Suppressor macrophage treated with lipopolysaccharide for 1 hour (primary cell): ENCODE measurements at regions not wholly inside any gene's neighbourhood (a gene's known extent, or its start where the extent isn't known, plus 50 kb on each side); places are given as distances from the start of the nearest gene placed in this dataset.
"Not testable (repeated sequence)": the region's sequence is repeated elsewhere in the genome, so short reads cannot be mapped to it uniquely, and the experiment has no call there.

Experiments
- DNase-seq, 3 donors: peaks; one replicate each; pipeline ENCODE4 v3.0.0-alpha.2; 2020 to 2022

GRCh38 chr1:114260805-114261484, 107.3 kb upstream of the SYT6 start:
- no peak for DNase-seq

- DNase-seq, result no peak
Measured at GRCh38 chr1:114259511-114260160, 106.0 kb upstream of the SYT6 start.

GRCh38 chr1:114258633-114259032, 105.0 kb upstream of the SYT6 start:
- no peak for DNase-seq

GRCh38 chr1:114258074-114258473, 104.4 kb upstream of the SYT6 start:
- no peak for DNase-seq

GRCh38 chr1:114257554-114257953, 103.9 kb upstream of the SYT6 start:
- no peak for DNase-seq

- no peak for DNase-seq
Measured at GRCh38 chr1:114253900-114254299, 100.2 kb upstream of the SYT6 start.

- DNase-seq, result no peak
Measured at GRCh38 chr1:114251573-114251939, 97.9 kb upstream of the SYT6 start.

GRCh38 chr1:114250683-114251572, 97.3 kb upstream of the SYT6 start:
- DNase-seq, result peak in 1 of 3 donors; percentile 30

- DNase-seq, result no peak
Measured at GRCh38 chr1:114249691-114250090, 96.0 kb upstream of the SYT6 start.

GRCh38 chr1:114248162-114248561, 94.5 kb upstream of the SYT6 start:
- no peak for DNase-seq

GRCh38 chr1:114242531-114243210, 89.0 kb upstream of the SYT6 start:
- DNase-seq, result not testable (repeated sequence)

GRCh38 chr1:114238053-114238452, 84.4 kb upstream of the SYT6 start:
- no peak for DNase-seq

- no peak for DNase-seq
Measured at GRCh38 chr1:114236517-114236916, 82.8 kb upstream of the SYT6 start.

- DNase-seq, result no peak
Measured at GRCh38 chr1:114235960-114236359, 82.3 kb upstream of the SYT6 start.

- DNase-seq, result no peak
Measured at GRCh38 chr1:114235281-114235680, 81.6 kb upstream of the SYT6 start.

GRCh38 chr1:114234408-114235124, 80.9 kb upstream of the SYT6 start:
- peak; percentile 73 to 82 (median 81) for DNase-seq

- DNase-seq, result no peak
Measured at GRCh38 chr1:114232691-114233090, 79.0 kb upstream of the SYT6 start.

GRCh38 chr1:114231301-114231700, 77.6 kb upstream of the SYT6 start:
- DNase-seq, result no peak

- no peak for DNase-seq
Measured at GRCh38 chr1:114229368-114229767, 75.7 kb upstream of the SYT6 start.

GRCh38 chr1:114227059-114227458, 73.4 kb upstream of the SYT6 start:
- no peak for DNase-seq

- DNase-seq, result no peak
Measured at GRCh38 chr1:114224196-114224907, 70.7 kb upstream of the SYT6 start.

- no peak for DNase-seq
Measured at GRCh38 chr1:114222920-114223319, 69.3 kb upstream of the SYT6 start.
